ENCODE measurements at regions not wholly inside any gene's neighbourhood (a gene's known extent, or its start where the extent isn't known, plus 50 kb on each side); places are given as distances from the start of the nearest gene placed in this dataset.
"Not testable (repeated sequence)": the region's sequence is repeated elsewhere in the genome, so short reads cannot be mapped to it uniquely, and the experiment has no call there.

- DNase-seq: no peak
These were observed 57.7 kb downstream of the SOX3 start for GRCh38 chrX:140447150-140447549.

- DNase-seq: peak; percentile 1
These were observed 64.0 kb downstream of the SOX3 start for GRCh38 chrX:140440876-140441275.

GRCh38 chrX:140439476-140439875 is 65.4 kb downstream of the SOX3 start:
- peak; percentile 1 for DNase-seq

- DNase-seq: no peak
These were observed 70.5 kb downstream of the SOX3 start for GRCh38 chrX:140434347-140434746.

GRCh38 chrX:140433582-140433981 is 71.3 kb downstream of the SOX3 start:
- no peak for DNase-seq

GRCh38 chrX:140432346-140433175 is 72.3 kb downstream of the SOX3 start:
- DNase-seq: no peak

GRCh38 chrX:140431521-140431920 is 73.3 kb downstream of the SOX3 start:
- no peak for DNase-seq

GRCh38 chrX:140425712-140426395 is 79.0 kb downstream of the SOX3 start:
- DNase-seq: no peak

GRCh38 chrX:140422501-140422900 is 82.4 kb downstream of the SOX3 start:
- DNase-seq: no peak

GRCh38 chrX:140402131-140402530 is 102.7 kb downstream of the SOX3 start:
- DNase-seq: not testable (repeated sequence)

GRCh38 chrX:140396326-140396725 is 108.5 kb downstream of the SOX3 start:
- DNase-seq: not testable (repeated sequence)

- no peak for DNase-seq
These were observed 111.4 kb downstream of the SOX3 start for GRCh38 chrX:140393507-140393906.

- no peak for DNase-seq
These were observed 113.6 kb downstream of the SOX3 start for GRCh38 chrX:140391313-140391712.

GRCh38 chrX:140389331-140389730 is 115.5 kb downstream of the SOX3 start:
- no peak for DNase-seq

- no peak for DNase-seq
These were observed 142.0 kb downstream of the SOX3 start for GRCh38 chrX:140362861-140363260.

GRCh38 chrX:140360924-140361323 is 143.9 kb downstream of the SOX3 start:
- DNase-seq: no peak

GRCh38 chrX:140360284-140360683 is 144.6 kb downstream of the SOX3 start:
- no peak for DNase-seq

GRCh38 chrX:140355922-140356321 is 148.9 kb downstream of the SOX3 start:
- no peak for DNase-seq

GRCh38 chrX:140355429-140355828 is 149.4 kb downstream of the SOX3 start:
- no peak for DNase-seq

- no peak for DNase-seq
These were observed 150.3 kb downstream of the SOX3 start for GRCh38 chrX:140354431-140355120.

- no peak for DNase-seq
These were observed 158.1 kb downstream of the SOX3 start for GRCh38 chrX:140346729-140347128.

- no peak for DNase-seq
These were observed 161.5 kb downstream of the SOX3 start for GRCh38 chrX:140343226-140343868.

GRCh38 chrX:140342410-140342809 is 162.5 kb downstream of the SOX3 start:
- DNase-seq: no peak
